Stimulated activated CD4-positive, alpha-beta T cell treated with anti-CD3 and anti-CD28 coated beads, Interleukin-2, amount 100 ng/mL, for 48 hours (primary cell): ENCODE measurements at regions not wholly inside any gene's neighbourhood (a gene's known extent, or its start where the extent isn't known, plus 50 kb on each side); places are given as distances from the start of the nearest gene placed in this dataset.

ENCODE experiments used
- DNase-seq, 2 donors: peaks; one replicate each; pipeline ENCODE4 v3.0.0-alpha.2; 2020

GRCh38 chr6:16849988-16850680 is 88.9 kb upstream of the ATXN1 start:
- no peak for DNase-seq

GRCh38 chr6:16849280-16849987 is 88.2 kb upstream of the ATXN1 start:
- no peak for DNase-seq

- no peak for DNase-seq
These were observed 85.1 kb upstream of the ATXN1 start for GRCh38 chr6:16846399-16846778.

- DNase-seq, result no peak
These were observed 82.9 kb upstream of the ATXN1 start for GRCh38 chr6:16844183-16844582.

- DNase-seq, result no peak
These were observed 81.4 kb upstream of the ATXN1 start for GRCh38 chr6:16842676-16843075.

GRCh38 chr6:16841241-16841640 is 80.0 kb upstream of the ATXN1 start:
- no peak for DNase-seq

- no peak for DNase-seq
These were observed 79.5 kb upstream of the ATXN1 start for GRCh38 chr6:16840725-16841124.

GRCh38 chr6:16840291-16840690 is 79.0 kb upstream of the ATXN1 start:
- DNase-seq, result no peak

- DNase-seq, result no peak
These were observed 78.4 kb upstream of the ATXN1 start for GRCh38 chr6:16839631-16840179.

- DNase-seq, result no peak
These were observed 76.1 kb upstream of the ATXN1 start for GRCh38 chr6:16837217-16837972.

- no peak for DNase-seq
These were observed 75.1 kb upstream of the ATXN1 start for GRCh38 chr6:16836144-16836981.

GRCh38 chr6:16834242-16834641 is 73.0 kb upstream of the ATXN1 start:
- DNase-seq, result no peak

GRCh38 chr6:16832721-16833120 is 71.5 kb upstream of the ATXN1 start:
- DNase-seq, result no peak

- DNase-seq, result no peak
These were observed 70.8 kb upstream of the ATXN1 start for GRCh38 chr6:16832043-16832567.

- DNase-seq, result no peak
These were observed 69.9 kb upstream of the ATXN1 start for GRCh38 chr6:16831136-16831535.

GRCh38 chr6:16828058-16828457 is 66.8 kb upstream of the ATXN1 start:
- no peak for DNase-seq

GRCh38 chr6:16827627-16828026 is 66.4 kb upstream of the ATXN1 start:
- no peak for DNase-seq

- no peak for DNase-seq
These were observed 64.5 kb upstream of the ATXN1 start for GRCh38 chr6:16825784-16826183.

GRCh38 chr6:16824845-16825685 is 63.8 kb upstream of the ATXN1 start:
- no peak for DNase-seq

- DNase-seq, result no peak
These were observed 62.6 kb upstream of the ATXN1 start for GRCh38 chr6:16823718-16824352.
